Activated CD4-positive, alpha-beta memory T cell treated with anti-CD3 and anti-CD28 coated beads for 36 hours (primary cell): ENCODE measurements at regions not wholly inside any gene's neighbourhood (a gene's known extent, or its start where the extent isn't known, plus 50 kb on each side); places are given as distances from the start of the nearest gene placed in this dataset.
"Not testable (repeated sequence)": the region's sequence is repeated elsewhere in the genome, so short reads cannot be mapped to it uniquely, and the experiment has no call there.

Source experiments
- CTCF ChIA-PET: fragments of 350-600 bp; sonication (Branson Sonifier 250); formaldehyde crosslinking; loops from one replicate; lab custom pipeline; 2021; ENCODE audit warnings: antibody characterized with exemption, inconsistent platforms; lab: Charles Lee
- POLR2A ChIA-PET: fragments of 350-600 bp; sonication (Branson Sonifier 250); formaldehyde crosslinking; loops from one replicate; lab custom pipeline; 2021; ENCODE audit warnings: antibody characterized with exemption; lab: Charles Lee
- DNase-seq: peaks from one replicate; pipeline ENCODE4 v3.0.0-alpha.2; 2020
- H3K27ac Mint-ChIP-seq: one replicate; pipeline ENCODE4 v1.8.0; 2021; ENCODE audit warnings: mixed read lengths
- H3K27me3 Mint-ChIP-seq: one replicate; pipeline ENCODE4 v1.8.0; 2021; ENCODE audit warnings: mixed read lengths
- H3K36me3 Mint-ChIP-seq: one replicate; pipeline ENCODE4 v1.8.0; 2021; ENCODE audit warnings: mixed read lengths
- H3K4me1 Mint-ChIP-seq: one replicate; pipeline ENCODE4 v1.8.0; 2021; ENCODE audit warnings: low read depth, mixed read lengths
- H3K4me3 Mint-ChIP-seq: one replicate; pipeline ENCODE4 v1.8.0; 2021; ENCODE audit warnings: mild to moderate bottlenecking, mixed read lengths
- H3K9me3 Mint-ChIP-seq: one replicate; pipeline ENCODE4 v1.8.0; 2021; ENCODE audit warnings: mixed read lengths
- intact Hi-C: fragments of 100-400 bp; cut with micrococcal nuclease; formaldehyde crosslinking; loops from one replicate; pipeline ENCODE4 v1.15.1; 2023

GRCh38 chr9:89861371-89861770 is 256.6 kb downstream of the GADD45G start:
- intact Hi-C loops, H3K4me3 Mint-ChIP-seq, DNase-seq, POLR2A ChIA-PET, H3K9me3 Mint-ChIP-seq, H3K36me3 Mint-ChIP-seq, H3K27ac Mint-ChIP-seq, H3K27me3 Mint-ChIP-seq, H3K4me1 Mint-ChIP-seq: not testable (repeated sequence)
- CTCF ChIA-PET, result interaction anchor here (1.6 kb wide), 1 partner anchor 238 kb away, joined by 3 read pairs; no protein-coding TSS in a partner anchor

GRCh38 chr9:89862316-89862715 is 257.5 kb downstream of the GADD45G start:
- CTCF ChIA-PET, result interaction anchor here (1.6 kb wide), 1 partner anchor 237 kb away, joined by 3 read pairs; no protein-coding TSS in a partner anchor

GRCh38 chr9:89863141-89863540 is 258.3 kb downstream of the GADD45G start:
- ChIA-PET POLR2A (no interaction called here), CTCF (no interaction called here)
- DNase-seq, result no peak
- no peaks in the 10 kb centered on the region for H3K4me1 Mint-ChIP-seq
- no peak overlapping the region for H3K27ac Mint-ChIP-seq
- H3K27me3 Mint-ChIP-seq, result peaks cover 2% of the 10 kb centered on the region
- H3K4me3 Mint-ChIP-seq, result no peak overlapping the region
- intact Hi-C loops, result no loop called here
- H3K36me3 Mint-ChIP-seq, result no peaks in the 10 kb centered on the region
- peaks cover under 1% of the 10 kb centered on the region for H3K9me3 Mint-ChIP-seq

More at GRCh38 chr9:89862316-89862715, 257.5 kb downstream of the GADD45G start:
- Mint-ChIP-seq H3K27me3 (peaks cover 2% of the 10 kb centered on the region), H3K4me3 (no peak overlapping the region), H3K4me1 (no peaks in the 10 kb centered on the region), H3K36me3 (no peaks in the 10 kb centered on the region), H3K9me3 (peaks cover 2% of the 10 kb centered on the region), H3K27ac (no peak overlapping the region)
- POLR2A ChIA-PET, result no interaction called here
- no peak for DNase-seq
- intact Hi-C loops, result no loop called here

- peaks cover 2% of the 10 kb centered on the region for H3K27me3 Mint-ChIP-seq
- POLR2A ChIA-PET, result no interaction called here
- H3K4me1 Mint-ChIP-seq, result no peaks in the 10 kb centered on the region
- CTCF ChIA-PET, result no interaction called here
- intact Hi-C loops, result no loop called here
- no peak for DNase-seq
- no peaks in the 10 kb centered on the region for H3K36me3 Mint-ChIP-seq
- no peak overlapping the region for H3K27ac Mint-ChIP-seq
- H3K9me3 Mint-ChIP-seq, result no peaks in the 10 kb centered on the region
- no peak overlapping the region for H3K4me3 Mint-ChIP-seq
Measured at GRCh38 chr9:89863837-89864236, 259.0 kb downstream of the GADD45G start.

GRCh38 chr9:89864257-89864656 is 259.4 kb downstream of the GADD45G start:
- CTCF ChIA-PET, result no interaction called here

GRCh38 chr9:89864731-89865130 is 259.9 kb downstream of the GADD45G start:
- Mint-ChIP-seq H3K27me3 (no peaks in the 10 kb centered on the region), H3K27ac (no peak overlapping the region), H3K4me1 (no peaks in the 10 kb centered on the region), H3K4me3 (no peak overlapping the region), H3K9me3 (no peaks in the 10 kb centered on the region), H3K36me3 (no peaks in the 10 kb centered on the region)
- ChIA-PET POLR2A (no interaction called here), CTCF (no interaction called here)
- DNase-seq, result no peak
- intact Hi-C loops, result no loop called here

More at GRCh38 chr9:89864257-89864656, 259.4 kb downstream of the GADD45G start:
- Mint-ChIP-seq H3K4me3 (no peak overlapping the region), H3K9me3 (no peaks in the 10 kb centered on the region), H3K27ac (no peak overlapping the region), H3K4me1 (no peaks in the 10 kb centered on the region), H3K27me3 (no peaks in the 10 kb centered on the region), H3K36me3 (no peaks in the 10 kb centered on the region)
- intact Hi-C loops, result no loop called here
- DNase-seq, result no peak
- POLR2A ChIA-PET, result no interaction called here

GRCh38 chr9:89865357-89865756 is 260.5 kb downstream of the GADD45G start:
- no peak overlapping the region for H3K4me3 Mint-ChIP-seq
- POLR2A ChIA-PET, result no interaction called here
- intact Hi-C loops, result no loop called here
- no peaks in the 10 kb centered on the region for H3K36me3 Mint-ChIP-seq
- DNase-seq, result no peak
- no peak overlapping the region for H3K27ac Mint-ChIP-seq
- no peaks in the 10 kb centered on the region for H3K27me3 Mint-ChIP-seq
- H3K9me3 Mint-ChIP-seq, result no peaks in the 10 kb centered on the region
- CTCF ChIA-PET, result no interaction called here
- H3K4me1 Mint-ChIP-seq, result no peaks in the 10 kb centered on the region

- DNase-seq, result no peak
- no peaks in the 10 kb centered on the region for H3K4me1 Mint-ChIP-seq
- H3K27me3 Mint-ChIP-seq, result no peaks in the 10 kb centered on the region
- ChIA-PET POLR2A (no interaction called here), CTCF (no interaction called here)
- H3K27ac Mint-ChIP-seq, result no peak overlapping the region
- no peaks in the 10 kb centered on the region for H3K9me3 Mint-ChIP-seq
- intact Hi-C loops, result no loop called here
- no peaks in the 10 kb centered on the region for H3K36me3 Mint-ChIP-seq
- no peak overlapping the region for H3K4me3 Mint-ChIP-seq
Measured at GRCh38 chr9:89865981-89866380, 261.2 kb downstream of the GADD45G start.

GRCh38 chr9:89866701-89867100 is 261.9 kb downstream of the GADD45G start:
- H3K4me1 Mint-ChIP-seq, result no peaks in the 10 kb centered on the region
- DNase-seq, result no peak
- no peaks in the 10 kb centered on the region for H3K9me3 Mint-ChIP-seq
- H3K27me3 Mint-ChIP-seq, result no peaks in the 10 kb centered on the region
- CTCF ChIA-PET, result interaction anchor here (0.6 to 0.9 kb wide), 2 partner anchors 264 to 1560 kb away, joined by 3 to 4 read pairs; no protein-coding TSS in a partner anchor
- H3K4me3 Mint-ChIP-seq, result no peak overlapping the region
- H3K27ac Mint-ChIP-seq, result no peak overlapping the region
- intact Hi-C loops, result no loop called here
- H3K36me3 Mint-ChIP-seq, result no peaks in the 10 kb centered on the region
- POLR2A ChIA-PET, result no interaction called here

- no peak for DNase-seq
- Mint-ChIP-seq H3K4me3 (no peak overlapping the region), H3K4me1 (no peaks in the 10 kb centered on the region), H3K27me3 (no peaks in the 10 kb centered on the region), H3K27ac (no peak overlapping the region), H3K9me3 (no peaks in the 10 kb centered on the region), H3K36me3 (no peaks in the 10 kb centered on the region)
- intact Hi-C loops, result no loop called here
- ChIA-PET POLR2A (no interaction called here), CTCF (no interaction called here)
Measured at GRCh38 chr9:89868100-89868499, 263.3 kb downstream of the GADD45G start.

GRCh38 chr9:89869793-89870580 is 265.2 kb downstream of the GADD45G start:
- POLR2A ChIA-PET, result no interaction called here

GRCh38 chr9:89871871-89872331 is 267.1 kb downstream of the GADD45G start:
- no peaks in the 10 kb centered on the region for H3K27me3 Mint-ChIP-seq
- H3K4me1 Mint-ChIP-seq, result no peaks in the 10 kb centered on the region
- no peaks in the 10 kb centered on the region for H3K36me3 Mint-ChIP-seq
- POLR2A ChIA-PET, result no interaction called here
- intact Hi-C loops, result no loop called here
- H3K27ac Mint-ChIP-seq, result no peak overlapping the region
- DNase-seq, result peak; percentile 6
- no peaks in the 10 kb centered on the region for H3K9me3 Mint-ChIP-seq
- H3K4me3 Mint-ChIP-seq, result no peak overlapping the region
- CTCF ChIA-PET, result no interaction called here

More at GRCh38 chr9:89869793-89870580, 265.2 kb downstream of the GADD45G start:
- no peaks in the 10 kb centered on the region for H3K36me3 Mint-ChIP-seq
- H3K27ac Mint-ChIP-seq, result no peak overlapping the region
- H3K27me3 Mint-ChIP-seq, result no peaks in the 10 kb centered on the region
- CTCF ChIA-PET, result no interaction called here
- no peak overlapping the region for H3K4me3 Mint-ChIP-seq
- no peaks in the 10 kb centered on the region for H3K4me1 Mint-ChIP-seq
- H3K9me3 Mint-ChIP-seq, result no peaks in the 10 kb centered on the region
- no peak for DNase-seq
- intact Hi-C loops, result no loop called here

GRCh38 chr9:89872426-89872912 is 267.7 kb downstream of the GADD45G start:
- DNase-seq, result no peak
- H3K4me3 Mint-ChIP-seq, result no peak overlapping the region
- no peak overlapping the region for H3K27ac Mint-ChIP-seq
- H3K36me3 Mint-ChIP-seq, result no peaks in the 10 kb centered on the region
- ChIA-PET CTCF (no interaction called here), POLR2A (no interaction called here)
- no peaks in the 10 kb centered on the region for H3K9me3 Mint-ChIP-seq
- H3K27me3 Mint-ChIP-seq, result no peaks in the 10 kb centered on the region
- H3K4me1 Mint-ChIP-seq, result no peaks in the 10 kb centered on the region
- intact Hi-C loops, result no loop called here
